ENCODE measurements at regions not wholly inside any gene's neighbourhood (a gene's known extent, or its start where the extent isn't known, plus 50 kb on each side); places are given as distances from the start of the nearest gene placed in this dataset.

- no peak for DNase-seq
Measured at GRCh38 chr15:69624816-69625215, 172.2 kb downstream of the RPLP1 start.

GRCh38 chr15:69625328-69625727, 172.7 kb downstream of the RPLP1 start:
- DNase-seq = no peak

- DNase-seq = no peak
Measured at GRCh38 chr15:69626095-69627066, 173.8 kb downstream of the RPLP1 start.

GRCh38 chr15:69627548-69628158, 175.0 kb downstream of the RPLP1 start:
- no peak for DNase-seq

GRCh38 chr15:69628256-69629093, 175.9 kb downstream of the RPLP1 start:
- peak in 15 of 56 donors; percentile 8 to 64 (median 30) for DNase-seq

GRCh38 chr15:69629631-69630161, 177.1 kb downstream of the RPLP1 start:
- DNase-seq = no peak

- no peak for DNase-seq
Measured at GRCh38 chr15:69631005-69631404, 178.4 kb downstream of the RPLP1 start.

GRCh38 chr15:69631978-69632377, 179.4 kb downstream of the RPLP1 start:
- DNase-seq = no peak

GRCh38 chr15:69634860-69635259, 182.2 kb downstream of the RPLP1 start:
- DNase-seq = no peak

- DNase-seq = no peak
Measured at GRCh38 chr15:69636169-69636915, 183.7 kb downstream of the RPLP1 start.

GRCh38 chr15:69637818-69638217, 185.2 kb downstream of the RPLP1 start:
- DNase-seq = no peak

GRCh38 chr15:69643476-69643875, 190.9 kb downstream of the RPLP1 start:
- no peak for DNase-seq

- no peak for DNase-seq
Measured at GRCh38 chr15:69643971-69644370, 191.4 kb downstream of the RPLP1 start.

- DNase-seq = no peak
Measured at GRCh38 chr15:69644876-69645275, 192.3 kb downstream of the RPLP1 start.

GRCh38 chr15:69647142-69647513, 194.5 kb downstream of the RPLP1 start:
- DNase-seq = no peak

GRCh38 chr15:69648212-69648611, 195.6 kb downstream of the RPLP1 start:
- no peak for DNase-seq

GRCh38 chr15:69648775-69649735, 196.4 kb downstream of the RPLP1 start:
- DNase-seq = no peak

- no peak for DNase-seq
Measured at GRCh38 chr15:69652293-69652692, 199.7 kb downstream of the RPLP1 start.

GRCh38 chr15:69652751-69653305, 200.2 kb downstream of the RPLP1 start:
- DNase-seq = no peak
